Nucleus accumbens (tissue), 56 donors: ENCODE measurements at regions not wholly inside any gene's neighbourhood (a gene's known extent, or its start where the extent isn't known, plus 50 kb on each side); places are given as distances from the start of the nearest gene placed in this dataset.
"Not testable (repeated sequence)": the region's sequence is repeated elsewhere in the genome, so short reads cannot be mapped to it uniquely, and the experiment has no call there.

Source experiments
- DNase-seq, 56 donors: peaks; one replicate each; lab custom pipeline; 2025; lab: John Stamatoyannopoulos, UW

DNA sequence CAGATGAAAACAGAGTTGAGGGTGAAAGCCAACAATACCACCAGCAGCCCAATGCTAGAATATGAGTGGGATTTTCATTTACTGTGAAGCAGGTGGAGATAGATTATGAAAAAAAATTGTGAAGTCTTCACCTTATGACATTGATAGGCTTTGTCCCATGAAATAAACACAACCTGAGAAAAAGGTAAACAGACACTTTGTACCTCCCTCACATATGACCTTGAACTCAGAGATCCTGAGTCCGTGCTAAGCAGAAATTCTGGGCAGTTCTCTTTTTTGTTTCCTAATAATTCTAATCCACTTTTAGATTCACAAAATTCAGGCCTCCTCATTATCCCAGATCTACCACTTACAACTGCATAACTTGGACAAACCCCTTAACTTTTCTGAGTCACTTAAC lies 127.3 kb upstream of the RORB start:
- DNase-seq = no peak

DNA sequence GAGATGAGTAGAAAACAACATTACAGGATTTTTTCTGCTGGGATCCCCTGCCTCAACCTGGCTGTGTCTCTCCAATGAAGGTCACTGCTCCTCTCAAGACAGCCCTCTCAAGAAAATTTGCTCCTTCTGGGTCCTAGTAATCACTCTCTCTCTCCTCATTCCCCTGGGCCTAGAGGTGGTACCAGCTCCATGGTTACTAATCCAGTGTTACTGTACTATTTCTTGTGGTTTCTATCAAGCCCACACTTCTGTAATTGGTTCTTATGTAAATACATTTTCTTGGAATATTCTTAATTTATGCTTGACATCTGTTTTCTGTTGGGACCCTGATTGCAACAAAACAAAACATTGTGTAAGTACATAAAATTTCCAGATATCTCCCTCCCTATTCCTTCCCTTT lies 123.8 kb upstream of the RORB start:
- DNase-seq = no peak

- peak in 6 of 56 donors; percentile 1 to 3 (median 1) for DNase-seq
Measured at GRCh38 chr9:74379718-74380117, 117.4 kb upstream of the RORB start.

- DNase-seq = no peak
Measured at GRCh38 chr9:74391816-74392215, 105.3 kb upstream of the RORB start.

- DNase-seq = no peak
Measured at GRCh38 chr9:74403581-74403980, 93.6 kb upstream of the RORB start.

GRCh38 chr9:74404620-74405019 lies 92.5 kb upstream of the RORB start:
- no peak for DNase-seq

DNA sequence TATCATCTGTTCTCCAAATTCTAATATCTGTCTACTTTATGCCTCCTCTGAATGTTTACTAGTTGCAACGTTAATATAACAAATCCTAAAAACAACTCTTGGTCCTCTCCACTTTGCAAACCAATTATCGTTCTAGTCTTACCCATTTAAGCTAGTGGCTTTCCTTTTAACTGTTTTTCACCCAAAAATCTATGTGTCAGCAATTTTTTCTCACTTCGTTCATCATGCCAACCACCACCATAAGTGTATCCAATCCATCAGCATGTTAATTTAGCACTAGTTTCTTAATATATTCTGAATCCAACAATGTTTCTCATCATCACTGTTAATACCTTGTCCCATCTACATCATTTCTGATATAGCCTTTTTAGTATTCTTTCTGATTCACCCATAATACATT lies 90.0 kb upstream of the RORB start:
- no peak for DNase-seq

GRCh38 chr9:74412236-74412979 lies 84.7 kb upstream of the RORB start:
- no peak for DNase-seq

DNA sequence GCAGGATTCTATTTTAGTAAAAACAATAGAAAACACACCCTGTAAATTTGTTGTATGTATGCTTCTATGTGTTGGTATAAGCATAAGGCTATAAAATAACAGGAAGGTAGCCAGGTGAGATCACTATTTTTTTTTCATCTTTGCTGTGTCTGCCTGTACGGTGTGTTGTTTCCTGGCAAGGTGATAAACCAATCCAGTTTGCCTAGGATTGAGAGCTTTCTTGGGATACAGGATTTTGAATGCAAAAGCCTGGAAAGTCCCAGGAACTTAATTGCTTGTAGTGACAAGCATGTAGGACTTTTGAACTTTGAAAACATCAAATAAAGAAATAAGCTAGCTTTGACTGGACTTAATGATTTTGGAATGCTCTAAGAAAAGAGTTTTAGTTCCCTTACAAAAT lies 83.3 kb upstream of the RORB start:
- no peak for DNase-seq

DNA sequence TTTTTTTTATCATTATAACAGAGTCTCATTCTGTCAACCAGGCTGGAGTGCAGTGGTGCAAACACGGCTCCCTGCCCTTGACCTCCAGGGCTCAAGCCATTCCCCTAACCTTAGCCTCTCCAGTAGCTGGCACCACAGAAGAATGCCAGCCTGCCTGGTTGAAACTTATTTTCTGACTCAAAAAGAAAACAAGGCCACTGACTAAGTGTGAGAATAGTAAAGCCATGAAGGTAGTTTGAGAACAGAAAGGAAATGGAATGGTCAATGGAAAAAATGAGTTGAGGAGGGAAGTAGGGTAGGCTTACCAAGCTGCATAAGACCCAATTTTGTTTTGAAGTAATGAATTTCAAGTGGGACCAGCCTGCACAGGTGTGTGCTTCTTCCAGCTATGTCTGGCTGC lies 82.8 kb upstream of the RORB start:
- DNase-seq = no peak

GRCh38 chr9:74415995-74416394 lies 81.1 kb upstream of the RORB start:
- DNase-seq = no peak

- DNase-seq = not testable (repeated sequence)
Measured at GRCh38 chr9:74424488-74424887, 72.6 kb upstream of the RORB start.

GRCh38 chr9:74431467-74431866 lies 65.7 kb upstream of the RORB start:
- no peak for DNase-seq

DNA sequence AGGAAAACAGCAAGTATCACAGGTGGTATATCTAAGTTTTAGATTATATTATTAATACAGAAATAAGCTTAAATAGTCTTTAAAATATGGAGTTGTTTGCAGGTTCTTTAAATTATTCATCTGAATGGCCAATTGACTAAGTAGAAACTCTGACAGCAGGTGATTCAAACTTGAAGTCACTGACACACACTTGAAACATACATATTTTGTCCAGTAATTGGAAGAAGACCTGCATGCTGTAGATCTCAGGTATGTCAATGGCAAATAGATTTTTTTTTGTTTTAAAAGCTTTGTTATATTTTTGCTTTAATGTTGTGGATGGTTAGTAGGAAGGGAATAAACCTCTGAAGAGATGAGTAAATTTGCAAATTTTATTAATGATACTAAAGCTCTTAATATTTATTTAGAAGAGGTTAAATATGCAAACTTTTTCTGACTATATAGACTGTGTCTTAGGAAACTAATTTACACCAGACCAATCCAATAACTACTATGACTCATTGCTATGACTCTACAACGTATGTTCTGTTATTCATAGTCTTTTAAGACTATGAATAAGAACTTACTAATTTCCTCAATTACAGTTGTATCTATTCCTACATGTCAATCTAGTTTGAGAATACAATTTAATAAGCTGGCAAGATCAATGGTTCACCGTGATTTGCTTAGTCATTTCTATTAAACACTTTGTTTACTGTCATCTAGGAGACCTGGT lies 53.9 kb upstream of the RORB start:
- no peak for DNase-seq

- peak in 1 of 56 donors; percentile 1 for DNase-seq
Measured at GRCh38 chr9:74444369-74444768, 52.8 kb upstream of the RORB start.
